ENCODE measurements at regions not wholly inside any gene's neighbourhood (a gene's known extent, or its start where the extent isn't known, plus 50 kb on each side); places are given as distances from the start of the nearest gene placed in this dataset.

DNA sequence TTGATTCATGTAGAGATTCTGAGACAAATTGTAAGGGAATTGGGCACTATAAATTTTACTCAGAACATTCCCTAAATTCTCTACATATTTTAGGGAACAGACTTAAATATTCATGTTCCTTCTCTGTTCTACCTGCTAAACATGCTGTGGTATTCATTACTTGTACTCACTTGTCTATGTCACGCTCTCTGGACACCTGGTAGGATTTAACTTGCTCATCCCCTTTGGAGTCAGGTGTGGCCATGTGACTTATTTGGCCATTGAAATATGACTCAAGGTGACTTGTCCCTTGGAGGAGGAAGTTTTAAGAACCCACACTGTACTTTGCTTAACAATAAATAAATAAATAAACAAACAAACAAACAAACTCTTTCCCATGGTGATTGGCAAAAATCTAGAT lies 2258.8 kb upstream of the WWC1 start:
- no peak overlapping the region for H3K27ac ChIP-seq (ENCODE audit: low read depth in 1 of 2, low read length in 2 of 2)
- H2AFZ ChIP-seq (ENCODE audit: insufficient read depth, low read depth, low read length, poor library complexity, severe bottlenecking): no peak overlapping the region
- H3K4me3 Mint-ChIP-seq: no peak overlapping the region
- TF ChIP-seq, protein P1, sequence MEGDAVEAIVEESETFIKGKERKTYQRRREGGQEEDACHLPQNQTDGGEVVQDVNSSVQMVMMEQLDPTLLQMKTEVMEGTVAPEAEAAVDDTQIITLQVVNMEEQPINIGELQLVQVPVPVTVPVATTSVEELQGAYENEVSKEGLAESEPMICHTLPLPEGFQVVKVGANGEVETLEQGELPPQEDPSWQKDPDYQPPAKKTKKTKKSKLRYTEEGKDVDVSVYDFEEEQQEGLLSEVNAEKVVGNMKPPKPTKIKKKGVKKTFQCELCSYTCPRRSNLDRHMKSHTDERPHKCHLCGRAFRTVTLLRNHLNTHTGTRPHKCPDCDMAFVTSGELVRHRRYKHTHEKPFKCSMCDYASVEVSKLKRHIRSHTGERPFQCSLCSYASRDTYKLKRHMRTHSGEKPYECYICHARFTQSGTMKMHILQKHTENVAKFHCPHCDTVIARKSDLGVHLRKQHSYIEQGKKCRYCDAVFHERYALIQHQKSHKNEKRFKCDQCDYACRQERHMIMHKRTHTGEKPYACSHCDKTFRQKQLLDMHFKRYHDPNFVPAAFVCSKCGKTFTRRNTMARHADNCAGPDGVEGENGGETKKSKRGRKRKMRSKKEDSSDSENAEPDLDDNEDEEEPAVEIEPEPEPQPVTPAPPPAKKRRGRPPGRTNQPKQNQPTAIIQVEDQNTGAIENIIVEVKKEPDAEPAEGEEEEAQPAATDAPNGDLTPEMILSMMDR (IDR thresholded peaks at IDR 0.05): no peak
- no peaks in the 10 kb centered on the region for H4K20me1 ChIP-seq (ENCODE audit: insufficient read depth, low read length)
- peaks cover 4 to 6% of the 10 kb centered on the region in 2 donors for H3K9me3 ChIP-seq (replicated peaks in 1 of 2; ENCODE audit: control insufficient read depth in 1 of 2, insufficient read depth in 1 of 2, low read length in 2 of 2)
- H3K27me3 ChIP-seq (ENCODE audit: control insufficient read depth in 2 of 2, insufficient read depth in 2 of 2, low read length in 2 of 2): no peaks in the 10 kb centered on the region
- intact Hi-C loops (cut with micrococcal nuclease): no loop called here
- no peak overlapping the region for H3K27ac Mint-ChIP-seq
- no peak overlapping the region for H3K4me2 ChIP-seq (replicated peaks; ENCODE audit: extremely low read depth, low read length, poor library complexity, severe bottlenecking)
- no peaks in the 10 kb centered on the region for H3K79me2 ChIP-seq (ENCODE audit: insufficient read depth, low read length)
- no CpG with 5 or more reads among the region's 1 CpG for WGBS (ENCODE audit: insufficient coverage)
- no peak for DNase-seq
- H3K27me3 Mint-ChIP-seq (ENCODE audit: low read depth in 3 of 3): no peaks in the 10 kb centered on the region
- no peak overlapping the region for H3K9ac ChIP-seq (ENCODE audit: insufficient read depth, low read length, poor library complexity, severe bottlenecking)
- no peak overlapping the region for H3K4me3 ChIP-seq (replicated peaks in 1 of 3; ENCODE audit: low read depth in 2 of 3, low read length in 3 of 3)
- no peaks in the 10 kb centered on the region for H3K36me3 ChIP-seq (replicated peaks in 1 of 2; ENCODE audit: control insufficient read depth in 1 of 2, insufficient read depth in 2 of 2, low read length in 2 of 2)
- H3K4me1 ChIP-seq (ENCODE audit: control insufficient read depth in 1 of 2, insufficient read depth in 2 of 2, low read length in 2 of 2): no peaks in the 10 kb centered on the region
- H3K9me3 Mint-ChIP-seq: peaks cover 0 to 10% (median 8%) of the 10 kb centered on the region in 7 donors
- H3K36me3 Mint-ChIP-seq: no peaks in the 10 kb centered on the region
- no peaks in the 10 kb centered on the region for H3K4me1 Mint-ChIP-seq

DNA sequence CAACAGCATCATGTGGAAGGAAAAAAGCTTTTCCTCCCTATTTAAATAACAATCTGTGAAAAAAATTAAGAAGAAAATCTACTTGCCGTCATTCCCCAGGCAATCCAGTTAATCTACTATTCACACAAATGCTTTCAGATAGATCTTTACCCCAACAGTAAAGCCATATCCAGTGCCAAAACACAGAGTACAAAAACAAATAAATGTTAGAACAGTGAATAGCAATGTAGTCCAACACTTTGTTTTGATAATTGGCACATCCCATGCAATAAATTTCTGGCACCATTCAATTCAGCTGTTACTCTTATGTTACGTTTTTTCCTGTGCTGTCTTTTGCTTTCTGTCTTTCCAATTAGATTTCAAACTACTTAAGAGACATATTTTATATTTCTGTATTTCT lies 2245.5 kb upstream of the WWC1 start:
- no peak overlapping the region for H3K9ac ChIP-seq (ENCODE audit: insufficient read depth, low read length, poor library complexity, severe bottlenecking)
- H3K27ac ChIP-seq (ENCODE audit: low read depth in 1 of 2, low read length in 2 of 2): no peak overlapping the region
- Mint-ChIP-seq H3K9me3 (peaks cover 0 to 5% (median 3%) of the 10 kb centered on the region in 7 donors), H3K27ac (no peak overlapping the region), H3K36me3 (no peaks in the 10 kb centered on the region), H3K4me1 (no peaks in the 10 kb centered on the region), H3K27me3 (ENCODE audit: low read depth in 3 of 3) (no peaks in the 10 kb centered on the region), H3K4me3 (no peak overlapping the region)
- H3K36me3 ChIP-seq (replicated peaks in 1 of 2; ENCODE audit: control insufficient read depth in 1 of 2, insufficient read depth in 2 of 2, low read length in 2 of 2): no peaks in the 10 kb centered on the region
- no peak for DNase-seq
- H3K4me2 ChIP-seq (replicated peaks; ENCODE audit: extremely low read depth, low read length, poor library complexity, severe bottlenecking): no peak overlapping the region
- H4K20me1 ChIP-seq (ENCODE audit: insufficient read depth, low read length): no peaks in the 10 kb centered on the region
- H3K9me3 ChIP-seq (replicated peaks in 1 of 2; ENCODE audit: control insufficient read depth in 1 of 2, insufficient read depth in 1 of 2, low read length in 2 of 2): peaks cover 3 to 11% of the 10 kb centered on the region in 2 donors
- no CpG with 5 or more reads among the region's 2 CpGs for WGBS (ENCODE audit: insufficient coverage)
- no peak overlapping the region for H2AFZ ChIP-seq (ENCODE audit: insufficient read depth, low read depth, low read length, poor library complexity, severe bottlenecking)
- H3K79me2 ChIP-seq (ENCODE audit: insufficient read depth, low read length): no peaks in the 10 kb centered on the region
- H3K4me3 ChIP-seq (replicated peaks in 1 of 3; ENCODE audit: low read depth in 2 of 3, low read length in 3 of 3): no peak overlapping the region
- H3K4me1 ChIP-seq (ENCODE audit: control insufficient read depth in 1 of 2, insufficient read depth in 2 of 2, low read length in 2 of 2): no peaks in the 10 kb centered on the region
- intact Hi-C loops (cut with micrococcal nuclease): no loop called here
- no peaks in the 10 kb centered on the region for H3K27me3 ChIP-seq (ENCODE audit: control insufficient read depth in 2 of 2, insufficient read depth in 2 of 2, low read length in 2 of 2)
- TF ChIP-seq, protein P1 (IDR thresholded peaks at IDR 0.05): no peak

Measured in CD14-positive monocyte (primary cell).